GM21576 (cell line): ENCODE measurements at regions not wholly inside any gene's neighbourhood (a gene's known extent, or its start where the extent isn't known, plus 50 kb on each side); places are given as distances from the start of the nearest gene placed in this dataset.

Experiments used
- ATAC-seq: cut with Tn5 transposase; IDR thresholded peaks from one replicate; pipeline ENCODE4 v1.9.1; 2021; ENCODE audit warnings: mild to moderate bottlenecking, moderate library complexity; ENCODE audit not compliant: unreplicated experiment

- no peak for ATAC-seq
Measured at GRCh38 chr11:11016943-11017342, 159.1 kb upstream of the ZBED5 start.

GRCh38 chr11:11016068-11016467 is 158.2 kb upstream of the ZBED5 start:
- no peak for ATAC-seq

GRCh38 chr11:11011617-11012016 is 153.8 kb upstream of the ZBED5 start:
- ATAC-seq: no peak

- ATAC-seq: no peak
Measured at GRCh38 chr11:11010624-11011127, 152.8 kb upstream of the ZBED5 start.

GRCh38 chr11:11009179-11009578 is 151.3 kb upstream of the ZBED5 start:
- ATAC-seq: no peak

- ATAC-seq: no peak
Measured at GRCh38 chr11:11004069-11004468, 146.2 kb upstream of the ZBED5 start.

GRCh38 chr11:11003226-11003625 is 145.4 kb upstream of the ZBED5 start:
- ATAC-seq: no peak

- ATAC-seq: no peak
Measured at GRCh38 chr11:11000579-11001283, 142.9 kb upstream of the ZBED5 start.

GRCh38 chr11:10998674-10999073 is 140.8 kb upstream of the ZBED5 start:
- ATAC-seq: no peak

GRCh38 chr11:10996678-10997077 is 138.8 kb upstream of the ZBED5 start:
- no peak for ATAC-seq

GRCh38 chr11:10993640-10994039 is 135.8 kb upstream of the ZBED5 start:
- no peak for ATAC-seq

GRCh38 chr11:10993186-10993585 is 135.3 kb upstream of the ZBED5 start:
- ATAC-seq: no peak

- ATAC-seq: no peak
Measured at GRCh38 chr11:10991393-10991792, 133.5 kb upstream of the ZBED5 start.

- ATAC-seq: no peak
Measured at GRCh38 chr11:10990637-10991193, 132.9 kb upstream of the ZBED5 start.

- no peak for ATAC-seq
Measured at GRCh38 chr11:10990160-10990559, 132.3 kb upstream of the ZBED5 start.

- ATAC-seq: no peak
Measured at GRCh38 chr11:10986006-10986405, 128.2 kb upstream of the ZBED5 start.

- no peak for ATAC-seq
Measured at GRCh38 chr11:10984742-10985141, 126.9 kb upstream of the ZBED5 start.

- ATAC-seq: no peak
Measured at GRCh38 chr11:10984250-10984649, 126.4 kb upstream of the ZBED5 start.

GRCh38 chr11:10982704-10983510 is 125.1 kb upstream of the ZBED5 start:
- no peak for ATAC-seq

GRCh38 chr11:10979529-10979928 is 121.7 kb upstream of the ZBED5 start:
- no peak for ATAC-seq

- no peak for ATAC-seq
Measured at GRCh38 chr11:10978198-10978597, 120.3 kb upstream of the ZBED5 start.

- no peak for ATAC-seq
Measured at GRCh38 chr11:10975287-10975721, 117.5 kb upstream of the ZBED5 start.
